CD14-positive monocyte (primary cell): ENCODE measurements at regions not wholly inside any gene's neighbourhood (a gene's known extent, or its start where the extent isn't known, plus 50 kb on each side); places are given as distances from the start of the nearest gene placed in this dataset.
A peak's percentile ranks its signal among the peaks of the same experiment; 100 is the strongest.

ENCODE experiments used
- DNase-seq, 3 donors: peaks; one replicate each; pipeline ENCODE4 v3.0.0-alpha.2; 2011 to 2022
- H2AFZ ChIP-seq: 2 replicates; pipeline ENCODE4 v1.6.0; 2012; ENCODE audit warnings: mild to moderate bottlenecking, low read depth, low read length, inconsistent platforms; ENCODE audit not compliant: insufficient read depth, poor library complexity, severe bottlenecking
- H3K27ac ChIP-seq, 2 donors: 1 replicate in 1 of 2; 2 replicates in 1 of 2; pipeline ENCODE4 v1.5.1; 2012 to 2013; ENCODE audit warnings: low read length in 2 of 2, control low read depth in 1 of 2, inconsistent platforms in 1 of 2, low read depth in 1 of 2, mild to moderate bottlenecking in 1 of 2
- H3K27me3 ChIP-seq, 2 donors: one replicate each; pipeline versions ENCODE4 v1.6.0 to v1.6.1; 2011 to 2013; ENCODE audit warnings: low read length in 2 of 2; ENCODE audit not compliant: control insufficient read depth in 2 of 2, insufficient read depth in 2 of 2
- H3K36me3 ChIP-seq, 2 donors: replicated peaks in 1 of 2; 1 replicate in 1 of 2; 2 replicates in 1 of 2; pipeline versions ENCODE4 v1.5.1 to v1.6.1; 2012 to 2013; ENCODE audit warnings: low read length in 2 of 2, control low read depth in 1 of 2, inconsistent platforms in 1 of 2, mild to moderate bottlenecking in 1 of 2; ENCODE audit not compliant: insufficient read depth in 2 of 2, control insufficient read depth in 1 of 2
- H3K4me1 ChIP-seq, 2 donors: 1 replicate in 1 of 2; 2 replicates in 1 of 2; pipeline versions ENCODE4 v1.5.1 to v1.6.1; 2012 to 2013; ENCODE audit warnings: low read length in 2 of 2, control low read depth in 1 of 2, inconsistent platforms in 1 of 2, mild to moderate bottlenecking in 1 of 2, moderate library complexity in 1 of 2; ENCODE audit not compliant: insufficient read depth in 2 of 2, control insufficient read depth in 1 of 2
- H3K4me2 ChIP-seq: replicated peaks from 2 replicates; pipeline ENCODE3; 2012; ENCODE audit warnings: low read length, moderate library complexity, mild to moderate bottlenecking; ENCODE audit not compliant: poor library complexity, severe bottlenecking; ENCODE audit errors: extremely low read depth
- H3K4me3 ChIP-seq, 3 experiments: fragments of 200-600 bp in 1 of 3; sonication (generic) in 1 of 3; replicated peaks in 1 of 3; 1 replicate in 2 of 3; 2 replicates in 1 of 3; pipeline ENCODE4 v1.5.1; 2011 to 2013; ENCODE audit warnings: low read length in 3 of 3, mild to moderate bottlenecking in 3 of 3, control low read depth in 2 of 3, low read depth in 2 of 3, inconsistent platforms in 1 of 3, moderate library complexity in 1 of 3
- H3K79me2 ChIP-seq: 2 replicates; pipeline ENCODE4 v1.6.0; 2012; ENCODE audit warnings: mild to moderate bottlenecking, control low read depth, inconsistent platforms, low read length, moderate library complexity; ENCODE audit not compliant: insufficient read depth
- H3K9ac ChIP-seq: 2 replicates; pipeline ENCODE4 v1.6.0; 2017; ENCODE audit warnings: low read length, mild to moderate bottlenecking; ENCODE audit not compliant: insufficient read depth, poor library complexity, severe bottlenecking
- H3K9me3 ChIP-seq, 2 donors: replicated peaks in 1 of 2; 1 replicate in 1 of 2; 2 replicates in 1 of 2; pipeline versions ENCODE4 v1.5.1 to v1.6.1; 2012 to 2013; ENCODE audit warnings: low read length in 2 of 2, control low read depth in 1 of 2; ENCODE audit not compliant: control insufficient read depth in 1 of 2, insufficient read depth in 1 of 2
- H4K20me1 ChIP-seq: 2 replicates; pipeline ENCODE4 v1.6.0; 2012; ENCODE audit warnings: mild to moderate bottlenecking, low read length, control low read depth, moderate library complexity; ENCODE audit not compliant: insufficient read depth
- H3K27ac Mint-ChIP-seq, 7 donors: one replicate each; pipeline ENCODE4 v1.8.0; 2020; ENCODE audit warnings: mild to moderate bottlenecking in 7 of 7, mixed read lengths in 7 of 7, moderate library complexity in 6 of 7, inconsistent platforms in 2 of 7
- H3K27me3 Mint-ChIP-seq, 3 donors: one replicate each; pipeline ENCODE4 v1.8.0; 2021 to 2022; ENCODE audit warnings: low read depth in 3 of 3, mild to moderate bottlenecking in 3 of 3, mixed read lengths in 3 of 3, moderate library complexity in 3 of 3, inconsistent platforms in 1 of 3
- H3K36me3 Mint-ChIP-seq, 2 donors: one replicate each; pipeline ENCODE4 v1.8.0; 2020; ENCODE audit warnings: mixed read lengths in 2 of 2, inconsistent platforms in 1 of 2, mild to moderate bottlenecking in 1 of 2
- H3K4me1 Mint-ChIP-seq: one replicate; pipeline ENCODE4 v1.8.0; 2020; ENCODE audit warnings: mild to moderate bottlenecking, mixed read lengths
- H3K4me3 Mint-ChIP-seq, 2 donors: one replicate each; pipeline ENCODE4 v1.8.0; 2020; ENCODE audit warnings: mild to moderate bottlenecking in 2 of 2, mixed read lengths in 2 of 2, moderate library complexity in 1 of 2
- H3K9me3 Mint-ChIP-seq, 7 donors: one replicate each; pipeline ENCODE4 v1.8.0; 2020 to 2022; ENCODE audit warnings: mixed read lengths in 7 of 7, mild to moderate bottlenecking in 6 of 7, moderate library complexity in 6 of 7, inconsistent platforms in 2 of 7
- CTCF ChIP-seq: fragments of 200-600 bp; IDR thresholded peaks from one replicate; pipeline ENCODE4 v1.8.0; 2022; ENCODE audit warnings: antibody characterized with exemption, mild to moderate bottlenecking
- WGBS: methylation state at CpG from one replicate; pipeline ENCODE4 v1.1.5; 2013; ENCODE audit warnings: missing lambda C conversion rate; ENCODE audit not compliant: insufficient coverage; 5-methylcytosine and 5-hydroxymethylcytosine counted together
- intact Hi-C, 2 donors: fragments of 100-400 bp; cut with micrococcal nuclease; formaldehyde crosslinking; loops; one replicate each; pipeline versions ENCODE4 v1.15.0 to v1.15.1; 2023

DNA sequence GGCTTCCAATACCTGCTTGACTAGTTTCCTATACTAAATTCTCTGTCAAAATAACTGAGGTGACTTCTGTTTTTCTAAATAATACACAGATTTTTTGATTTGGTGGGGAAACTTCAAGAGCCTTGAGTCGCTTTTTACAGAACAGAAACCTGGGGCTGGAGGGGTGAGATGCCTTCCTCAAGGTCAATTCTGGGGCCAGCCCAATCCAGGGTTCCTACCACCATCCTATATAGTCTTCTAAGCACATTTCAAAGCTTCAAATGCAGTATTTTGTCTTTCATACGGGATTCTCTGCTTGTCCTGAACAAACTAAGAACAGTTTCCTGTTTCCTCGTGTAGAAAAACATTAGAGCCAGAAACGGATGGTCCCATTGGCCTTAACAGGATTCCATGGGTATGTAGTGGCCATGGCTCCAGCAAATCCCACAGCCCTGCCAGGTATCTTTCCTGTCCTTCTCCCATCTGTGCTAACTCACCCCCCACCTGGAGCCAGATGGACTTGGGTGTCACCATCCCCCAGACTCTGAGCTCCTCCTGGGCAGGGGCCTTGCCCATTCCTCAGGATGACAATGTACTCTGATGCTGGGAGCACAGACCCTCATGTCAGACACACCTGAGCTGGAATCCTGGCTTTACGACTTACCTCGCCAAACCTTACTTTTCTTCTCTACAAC is 146.9 kb downstream of the KLF13 start:
- DNase-seq, result no peak
- Histone ChIP-seq H3K9ac (no peak overlapping the region), H3K4me1 (peaks cover 8 to 9% of the 10 kb centered on the region in 2 donors), H3K4me2 (peak overlapping the region; percentile 56), H2AFZ (peak overlapping the region; percentile 64), H3K9me3 (no peaks in the 10 kb centered on the region), H4K20me1 (no peaks in the 10 kb centered on the region), H3K79me2 (no peaks in the 10 kb centered on the region), H3K36me3 (no peaks in the 10 kb centered on the region), H3K27ac (peak overlapping the region in 1 of 2 donors; percentile 49), H3K4me3 (peak overlapping the region; percentile 3 to 62 (median 10)), H3K27me3 (no peaks in the 10 kb centered on the region)
- H3K27me3 Mint-ChIP-seq, result peaks cover 3 to 15% (median 7%) of the 10 kb centered on the region in 3 donors
- H3K27ac Mint-ChIP-seq, result peak overlapping the region in 5 of 7 donors; percentile 19 to 86 (median 45)
- peaks cover 0 to 5% (median 0%) of the 10 kb centered on the region in 7 donors for H3K9me3 Mint-ChIP-seq
- H3K4me3 Mint-ChIP-seq, result peak overlapping the region; percentile 78 to 92
- WGBS, result 60% methylated on average over 5 of the region's 6 CpGs
- intact Hi-C loops, result no loop called here
- TF ChIP-seq CTCF, result no peak
- H3K36me3 Mint-ChIP-seq, result no peaks in the 10 kb centered on the region
- peaks cover 19% of the 10 kb centered on the region for H3K4me1 Mint-ChIP-seq

DNA sequence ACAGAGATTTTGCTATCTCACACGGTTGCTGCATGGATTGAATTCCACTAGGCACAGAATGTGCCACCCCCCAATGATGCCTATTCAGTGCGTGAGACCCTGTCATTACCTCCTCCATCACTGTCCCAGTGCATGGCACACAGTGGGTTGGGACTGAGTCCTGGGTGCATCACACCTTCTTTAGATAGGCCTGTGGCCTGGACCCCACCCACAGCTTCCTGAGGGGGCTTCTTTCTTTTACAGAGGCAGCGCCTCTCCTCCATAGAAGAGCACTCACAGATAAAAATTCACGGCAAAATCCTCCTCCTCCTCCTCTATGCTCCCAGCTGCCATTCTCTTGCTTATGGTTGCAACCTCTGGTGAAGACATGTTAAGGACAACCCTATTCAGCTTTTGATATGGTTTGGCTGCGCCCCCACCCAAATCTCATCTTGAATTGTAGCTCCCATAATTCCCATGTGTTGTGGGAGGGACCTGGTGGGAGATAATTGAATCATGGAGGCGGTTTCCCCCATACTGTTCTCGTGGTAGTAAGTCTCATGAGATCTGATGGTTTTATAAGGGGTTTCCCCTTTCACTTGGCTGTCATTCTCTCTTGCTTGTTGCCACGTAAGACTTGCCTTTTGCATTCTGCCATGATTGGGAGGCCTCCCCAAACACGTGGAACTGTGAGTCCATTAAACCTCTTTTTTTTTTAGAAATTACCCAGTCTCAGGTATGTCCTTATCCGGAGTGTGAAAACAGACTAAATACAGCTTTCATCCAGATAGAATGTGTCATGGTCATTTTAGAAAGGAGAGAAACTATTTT is 147.6 kb downstream of the KLF13 start:
- 100% methylated on average over 2 of the region's 10 CpGs for WGBS

More for the DNA sequence above, 147.6 kb downstream of the KLF13 start:
- no peak overlapping the region for H3K27ac Mint-ChIP-seq
- DNase-seq, result no peak
- Histone ChIP-seq H3K9ac (no peak overlapping the region), H3K4me2 (no peak overlapping the region), H3K36me3 (no peaks in the 10 kb centered on the region), H3K27me3 (no peaks in the 10 kb centered on the region), H4K20me1 (no peaks in the 10 kb centered on the region), H3K4me3 (no peak overlapping the region), H3K27ac (no peak overlapping the region), H3K4me1 (peaks cover 8 to 9% of the 10 kb centered on the region in 2 donors), H3K79me2 (no peaks in the 10 kb centered on the region), H2AFZ (no peak overlapping the region), H3K9me3 (no peaks in the 10 kb centered on the region)
- no peak overlapping the region for H3K4me3 Mint-ChIP-seq
- intact Hi-C loops, result no loop called here
- H3K27me3 Mint-ChIP-seq, result peaks cover 2 to 20% (median 11%) of the 10 kb centered on the region in 3 donors
- peaks cover 0 to 5% (median 0%) of the 10 kb centered on the region in 7 donors for H3K9me3 Mint-ChIP-seq
- no peaks in the 10 kb centered on the region for H3K36me3 Mint-ChIP-seq
- peaks cover 19% of the 10 kb centered on the region for H3K4me1 Mint-ChIP-seq
- TF ChIP-seq CTCF, result no peak
